Spleen (tissue), 7 donors: ENCODE measurements at regions not wholly inside any gene's neighbourhood (a gene's known extent, or its start where the extent isn't known, plus 50 kb on each side); places are given as distances from the start of the nearest gene placed in this dataset.
"Not testable (repeated sequence)": the region's sequence is repeated elsewhere in the genome, so short reads cannot be mapped to it uniquely, and the experiment has no call there.

Experiments
- POLR2A ChIP-seq, 3 donors: fragments of 450-650 bp; IDR thresholded peaks; one replicate each; pipeline ENCODE4 v1.5.1; 2017; ENCODE audit warnings: antibody characterized with exemption in 3 of 3, mild to moderate bottlenecking in 1 of 3
- POLR2AphosphoS5 ChIP-seq, 3 donors: sonication (generic); formaldehyde crosslinking; IDR thresholded peaks; one replicate each; pipeline ENCODE4 v1.5.1; 2017; ENCODE audit warnings: antibody characterized with exemption in 3 of 3
- TF ChIP-seq, protein P1 (sequence below), 11 experiments: fragments of 200-600 bp in 7 of 11; fragments of 450-650 bp in 4 of 11; sonication (generic) in 4 of 11; IDR thresholded peaks in 8 of 11; conservative IDR thresholded peaks in 3 of 11; 1 replicate in 7 of 11; 2 replicates in 4 of 11; pipeline versions ENCODE4 v1.4.0 to v1.8.0; 2016 to 2021; ENCODE audit warnings: antibody characterized with exemption in 11 of 11, inconsistent platforms in 4 of 11, mild to moderate bottlenecking in 1 of 11
- donor health status: DM: no; HTN: no; CAD: no; lungs with moderate emphysema.
- donor health status: DM: no; HTN: no; CAD: no.
- donor health status: DM: no; HTN: no; CAD: no.

DNA sequence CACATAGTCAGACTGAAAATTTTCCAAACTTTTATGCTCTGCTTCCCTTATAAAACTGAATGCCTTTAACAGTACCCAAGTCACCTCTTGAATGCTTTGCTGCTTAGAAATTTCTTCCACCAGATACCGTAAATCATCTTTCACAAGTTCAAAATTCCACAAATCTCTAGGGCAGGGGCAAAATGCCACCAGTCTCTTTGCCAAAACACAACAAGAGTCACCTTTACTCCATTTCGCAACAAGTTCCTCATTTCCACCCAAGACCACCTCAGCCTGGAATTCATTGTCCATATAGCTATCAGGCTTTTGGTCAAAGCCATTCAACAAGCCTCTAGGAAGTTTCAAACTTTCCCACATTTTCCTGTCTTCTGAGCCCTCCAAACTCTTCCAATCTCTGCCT is 221.6 kb upstream of the ONECUT1 start:
- TF ChIP-seq, protein P1, sequence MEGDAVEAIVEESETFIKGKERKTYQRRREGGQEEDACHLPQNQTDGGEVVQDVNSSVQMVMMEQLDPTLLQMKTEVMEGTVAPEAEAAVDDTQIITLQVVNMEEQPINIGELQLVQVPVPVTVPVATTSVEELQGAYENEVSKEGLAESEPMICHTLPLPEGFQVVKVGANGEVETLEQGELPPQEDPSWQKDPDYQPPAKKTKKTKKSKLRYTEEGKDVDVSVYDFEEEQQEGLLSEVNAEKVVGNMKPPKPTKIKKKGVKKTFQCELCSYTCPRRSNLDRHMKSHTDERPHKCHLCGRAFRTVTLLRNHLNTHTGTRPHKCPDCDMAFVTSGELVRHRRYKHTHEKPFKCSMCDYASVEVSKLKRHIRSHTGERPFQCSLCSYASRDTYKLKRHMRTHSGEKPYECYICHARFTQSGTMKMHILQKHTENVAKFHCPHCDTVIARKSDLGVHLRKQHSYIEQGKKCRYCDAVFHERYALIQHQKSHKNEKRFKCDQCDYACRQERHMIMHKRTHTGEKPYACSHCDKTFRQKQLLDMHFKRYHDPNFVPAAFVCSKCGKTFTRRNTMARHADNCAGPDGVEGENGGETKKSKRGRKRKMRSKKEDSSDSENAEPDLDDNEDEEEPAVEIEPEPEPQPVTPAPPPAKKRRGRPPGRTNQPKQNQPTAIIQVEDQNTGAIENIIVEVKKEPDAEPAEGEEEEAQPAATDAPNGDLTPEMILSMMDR (IDR thresholded peaks at IDR 0.05 in 8 of 11, conservative IDR thresholded peaks at IDR 0.05 in 3 of 11), result not testable (repeated sequence)
- TF ChIP-seq POLR2AphosphoS5, POLR2A (IDR thresholded peaks at IDR 0.05): not testable (repeated sequence)
